HG03469 (cell line): ENCODE measurements at regions not wholly inside any gene's neighbourhood (a gene's known extent, or its start where the extent isn't known, plus 50 kb on each side); places are given as distances from the start of the nearest gene placed in this dataset.
"Not testable (repeated sequence)": the region's sequence is repeated elsewhere in the genome, so short reads cannot be mapped to it uniquely, and the experiment has no call there.

Experiments
- ATAC-seq: cut with Tn5 transposase; IDR thresholded peaks from one replicate; pipeline ENCODE4 v1.9.1; 2021; ENCODE audit warnings: mild to moderate bottlenecking, moderate library complexity, moderate number of reproducible peaks; ENCODE audit not compliant: unreplicated experiment

GRCh38 chr11:45413156-45413858 is 127.2 kb upstream of the SYT13 start:
- no peak for ATAC-seq

GRCh38 chr11:45412521-45412920 is 126.4 kb upstream of the SYT13 start:
- ATAC-seq, result no peak

- no peak for ATAC-seq
Measured at GRCh38 chr11:45412051-45412471, 125.9 kb upstream of the SYT13 start.

- ATAC-seq, result no peak
Measured at GRCh38 chr11:45411228-45411946, 125.2 kb upstream of the SYT13 start.

GRCh38 chr11:45410391-45411227 is 124.5 kb upstream of the SYT13 start:
- no peak for ATAC-seq

GRCh38 chr11:45409587-45409986 is 123.4 kb upstream of the SYT13 start:
- ATAC-seq, result no peak

GRCh38 chr11:45407226-45407625 is 121.1 kb upstream of the SYT13 start:
- ATAC-seq, result no peak

- ATAC-seq, result no peak
Measured at GRCh38 chr11:45405916-45406670, 120.0 kb upstream of the SYT13 start.

GRCh38 chr11:45403521-45403920 is 117.4 kb upstream of the SYT13 start:
- not testable (repeated sequence) for ATAC-seq

- no peak for ATAC-seq
Measured at GRCh38 chr11:45402049-45402630, 116.0 kb upstream of the SYT13 start.

- no peak for ATAC-seq
Measured at GRCh38 chr11:45400591-45400990, 114.5 kb upstream of the SYT13 start.

GRCh38 chr11:45399166-45399565 is 113.0 kb upstream of the SYT13 start:
- ATAC-seq, result no peak

- ATAC-seq, result no peak
Measured at GRCh38 chr11:45398325-45398724, 112.2 kb upstream of the SYT13 start.

GRCh38 chr11:45396394-45396793 is 110.3 kb upstream of the SYT13 start:
- ATAC-seq, result no peak

- ATAC-seq, result no peak
Measured at GRCh38 chr11:45395947-45396346, 109.8 kb upstream of the SYT13 start.

- no peak for ATAC-seq
Measured at GRCh38 chr11:45395421-45395820, 109.3 kb upstream of the SYT13 start.

- ATAC-seq, result no peak
Measured at GRCh38 chr11:45394294-45395085, 108.3 kb upstream of the SYT13 start.

GRCh38 chr11:45393826-45394225 is 107.7 kb upstream of the SYT13 start:
- no peak for ATAC-seq

- no peak for ATAC-seq
Measured at GRCh38 chr11:45393334-45393733, 107.2 kb upstream of the SYT13 start.
